NCI-H2196 (cell line): ENCODE measurements at regions not wholly inside any gene's neighbourhood (a gene's known extent, or its start where the extent isn't known, plus 50 kb on each side); places are given as distances from the start of the nearest gene placed in this dataset.

Experiments used
- DNase-seq: peaks from one replicate; lab custom pipeline; 2025; ENCODE audit not compliant: unreplicated experiment; lab: John Stamatoyannopoulos, UW

- DNase-seq: no peak
Measured at GRCh38 chr7:24341691-24342413, 57.9 kb downstream of the NPY start.

GRCh38 chr7:24343614-24344013 is 59.6 kb downstream of the NPY start:
- DNase-seq: no peak

GRCh38 chr7:24346129-24346528 is 62.1 kb downstream of the NPY start:
- DNase-seq: no peak

GRCh38 chr7:24346716-24347115 is 62.7 kb downstream of the NPY start:
- no peak for DNase-seq

GRCh38 chr7:24349339-24349738 is 65.3 kb downstream of the NPY start:
- DNase-seq: no peak

- no peak for DNase-seq
Measured at GRCh38 chr7:24354456-24354855, 70.5 kb downstream of the NPY start.

GRCh38 chr7:24356718-24357386 is 72.9 kb downstream of the NPY start:
- DNase-seq: no peak

- no peak for DNase-seq
Measured at GRCh38 chr7:24361001-24361400, 77.0 kb downstream of the NPY start.

- no peak for DNase-seq
Measured at GRCh38 chr7:24365606-24366005, 81.6 kb downstream of the NPY start.

- no peak for DNase-seq
Measured at GRCh38 chr7:24366876-24367275, 82.9 kb downstream of the NPY start.

- no peak for DNase-seq
Measured at GRCh38 chr7:24368161-24368560, 84.2 kb downstream of the NPY start.

- no peak for DNase-seq
Measured at GRCh38 chr7:24370541-24370940, 86.6 kb downstream of the NPY start.

- DNase-seq: no peak
Measured at GRCh38 chr7:24372961-24373955, 89.3 kb downstream of the NPY start.

- DNase-seq: no peak
Measured at GRCh38 chr7:24378871-24379616, 95.1 kb downstream of the NPY start.

- DNase-seq: no peak
Measured at GRCh38 chr7:24381894-24382505, 98.0 kb downstream of the NPY start.

GRCh38 chr7:24383055-24383454 is 99.1 kb downstream of the NPY start:
- DNase-seq: no peak

GRCh38 chr7:24384362-24385030 is 100.5 kb downstream of the NPY start:
- DNase-seq: no peak

- no peak for DNase-seq
Measured at GRCh38 chr7:24388212-24388611, 104.2 kb downstream of the NPY start.

- no peak for DNase-seq
Measured at GRCh38 chr7:24390376-24391157, 106.6 kb downstream of the NPY start.
